ENCODE measurements at regions not wholly inside any gene's neighbourhood (a gene's known extent, or its start where the extent isn't known, plus 50 kb on each side); places are given as distances from the start of the nearest gene placed in this dataset.

DNA sequence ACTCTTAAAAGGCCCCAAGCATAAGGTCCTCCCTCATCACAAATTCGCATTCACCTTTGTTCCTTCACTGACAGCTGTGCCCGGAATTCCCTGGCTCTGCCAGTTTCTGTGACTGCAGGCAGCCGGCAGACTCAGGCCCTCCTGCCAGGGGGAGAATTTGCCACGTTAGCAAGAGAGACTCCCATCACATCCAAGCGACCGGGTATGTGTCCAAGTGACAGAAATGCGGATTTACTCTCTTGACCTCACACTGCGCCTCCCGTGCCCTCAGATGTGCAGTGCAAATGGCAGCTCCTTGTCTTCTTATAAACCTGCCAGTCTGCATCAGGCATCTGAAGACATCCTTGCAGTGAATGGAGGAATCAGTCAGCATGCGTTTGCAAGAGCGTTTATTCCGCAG is 187.1 kb upstream of the WWC1 start:
- in situ Hi-C loops (cut with MboI), result no loop called here
- Histone ChIP-seq H3K9me3 (ENCODE audit: low read depth) (no peaks in the 10 kb centered on the region), H3K79me2 (ENCODE audit: insufficient read depth) (no peaks in the 10 kb centered on the region), H3K9ac (no peak overlapping the region), H3K4me1 (ENCODE audit: insufficient read depth) (peaks cover 28% of the 10 kb centered on the region), H3K9me2 (ENCODE audit: insufficient read depth) (no peaks in the 10 kb centered on the region), H3F3A (ENCODE audit: insufficient read depth) (peaks cover 26% of the 10 kb centered on the region), H3K4me3 (no peak overlapping the region), H3K27me3 (replicated peaks; ENCODE audit: insufficient read depth) (no peaks in the 10 kb centered on the region), H3K27ac (no peak overlapping the region), H3K4me2 (ENCODE audit: unreplicated experiment) (no peak overlapping the region), H4K20me1 (ENCODE audit: insufficient read depth) (no peaks in the 10 kb centered on the region), H3K36me3 (ENCODE audit: low read depth) (peaks cover 12% of the 10 kb centered on the region), H2AFZ (no peak overlapping the region)
- TF ChIP-seq EZH2 (IDR thresholded peaks at IDR 0.05; ENCODE audit: insufficient read depth, poor library complexity, severe bottlenecking) (no peak), EZH2phosphoT487 (IDR thresholded peaks at IDR 0.05; ENCODE audit: insufficient read depth, low read depth) (no peak)
- no peak for DNase-seq
- WGBS, 2 experiments (ENCODE audit: low coverage in 1 of 2, low lambda C conversion rate in 2 of 2, missing lambda C conversion rate in 2 of 2), result 85 to 89% methylated on average over 12 of the region's 12 CpGs

DNA sequence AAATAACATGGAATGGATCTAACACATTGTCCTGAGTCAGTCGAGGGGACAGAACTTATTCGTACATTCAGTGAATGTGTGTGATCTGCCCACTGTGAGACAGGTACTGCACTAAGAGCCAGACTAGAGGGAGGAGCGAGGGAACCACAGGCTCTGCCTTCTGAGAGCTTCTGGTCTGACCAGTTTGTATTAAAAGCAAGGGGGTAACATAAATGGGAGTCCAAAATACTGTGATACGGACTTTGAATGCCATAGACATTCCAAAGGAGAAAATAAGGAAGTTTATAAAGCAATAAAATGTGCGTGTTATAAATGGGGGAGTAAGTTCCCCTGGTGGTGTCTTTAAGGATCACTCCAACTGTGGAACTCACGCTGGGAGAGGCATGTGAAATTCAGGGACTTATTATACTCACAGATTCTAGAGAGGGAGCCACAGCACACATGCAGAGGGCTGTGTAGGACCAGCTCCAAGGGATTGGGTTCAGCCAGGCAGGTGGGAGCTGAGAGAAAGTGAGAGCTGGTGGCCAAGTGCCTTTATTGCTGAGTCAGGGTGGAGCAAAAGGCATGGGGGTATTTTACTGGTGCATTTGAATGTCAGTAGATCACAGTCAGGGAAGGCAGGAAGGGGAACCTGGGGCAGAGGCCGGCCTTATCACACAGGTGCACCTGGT is 186.5 kb upstream of the WWC1 start:
- Histone ChIP-seq H3K27me3 (replicated peaks; ENCODE audit: insufficient read depth) (no peaks in the 10 kb centered on the region), H3K27ac (no peak overlapping the region)
- in situ Hi-C loops (cut with MboI), result no loop called here

GRCh38 chr5:168106008-168106761 is 185.3 kb upstream of the WWC1 start:
- Histone ChIP-seq H3K4me3 (no peak overlapping the region), H3K27ac (peak overlapping the region; percentile 53), H3K4me2 (ENCODE audit: unreplicated experiment) (peak overlapping the region; percentile 22), H3K9ac (0 out of 2 replicates have a peak overlapping the region, but pooled peaks have one; percentile 9), H3K79me2 (ENCODE audit: insufficient read depth) (no peaks in the 10 kb centered on the region), H3K36me3 (ENCODE audit: low read depth) (peaks cover 10% of the 10 kb centered on the region), H3K4me1 (ENCODE audit: insufficient read depth) (peaks cover 43% of the 10 kb centered on the region), H3K9me3 (ENCODE audit: low read depth) (no peaks in the 10 kb centered on the region), H3K27me3 (replicated peaks; ENCODE audit: insufficient read depth) (no peaks in the 10 kb centered on the region), H2AFZ (no peak overlapping the region), H3K9me2 (ENCODE audit: insufficient read depth) (no peaks in the 10 kb centered on the region), H4K20me1 (ENCODE audit: insufficient read depth) (no peaks in the 10 kb centered on the region), H3F3A (ENCODE audit: insufficient read depth) (peaks cover 27% of the 10 kb centered on the region)
- in situ Hi-C loops (cut with MboI), result no loop called here
- WGBS, 2 experiments (ENCODE audit: low coverage in 1 of 2, low lambda C conversion rate in 2 of 2, missing lambda C conversion rate in 2 of 2), result 16 to 22% methylated on average over 8 of the region's 8 CpGs
- DNase-seq, result peak; percentile 81
- no peak for TF ChIP-seq EZH2 (IDR thresholded peaks at IDR 0.05; ENCODE audit: insufficient read depth, poor library complexity, severe bottlenecking)
- TF ChIP-seq EZH2phosphoT487 (IDR thresholded peaks at IDR 0.05; ENCODE audit: insufficient read depth, low read depth), result no peak

More for the DNA sequence above, 186.5 kb upstream of the WWC1 start:
- H3K4me3 ChIP-seq, result no peak overlapping the region
- H3K4me2 ChIP-seq (ENCODE audit: unreplicated experiment), result no peak overlapping the region
- no peak overlapping the region for H3K9ac ChIP-seq
- no peaks in the 10 kb centered on the region for H3K79me2 ChIP-seq (ENCODE audit: insufficient read depth)
- peaks cover 34% of the 10 kb centered on the region for H3K4me1 ChIP-seq (ENCODE audit: insufficient read depth)
- H3K9me3 ChIP-seq (ENCODE audit: low read depth), result no peaks in the 10 kb centered on the region
- no peaks in the 10 kb centered on the region for H4K20me1 ChIP-seq (ENCODE audit: insufficient read depth)
- peaks cover 27% of the 10 kb centered on the region for H3F3A ChIP-seq (ENCODE audit: insufficient read depth)
- WGBS, 2 experiments (ENCODE audit: low coverage in 1 of 2, low lambda C conversion rate in 2 of 2, missing lambda C conversion rate in 2 of 2), result 86 to 89% methylated on average over 7 of the region's 7 CpGs
- no peak for DNase-seq
- H3K9me2 ChIP-seq (ENCODE audit: insufficient read depth), result no peaks in the 10 kb centered on the region
- TF ChIP-seq EZH2 (IDR thresholded peaks at IDR 0.05; ENCODE audit: insufficient read depth, poor library complexity, severe bottlenecking), result no peak
- no peak for TF ChIP-seq EZH2phosphoT487 (IDR thresholded peaks at IDR 0.05; ENCODE audit: insufficient read depth, low read depth)
- peaks cover 9% of the 10 kb centered on the region for H3K36me3 ChIP-seq (ENCODE audit: low read depth)
- no peak overlapping the region for H2AFZ ChIP-seq

DNA sequence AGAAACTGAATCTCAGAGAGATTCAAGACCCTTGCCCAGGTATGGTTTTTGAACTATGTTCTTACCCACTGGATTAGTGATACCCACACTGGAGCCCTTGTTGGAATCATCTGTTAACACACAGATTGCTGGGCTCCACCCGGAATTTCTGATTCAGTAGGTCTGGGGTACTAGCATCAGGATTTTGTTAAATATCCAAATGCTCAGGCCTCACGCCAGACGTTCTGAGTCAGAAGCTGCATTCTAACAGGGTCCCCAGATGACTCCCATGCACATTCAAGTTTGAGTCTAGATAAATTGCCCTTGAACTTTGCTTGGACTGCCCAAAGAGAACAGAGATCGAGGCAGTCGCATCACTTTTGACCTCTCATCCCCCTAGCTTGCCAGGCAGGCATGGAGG is 182.0 kb upstream of the WWC1 start:
- TF ChIP-seq EZH2 (IDR thresholded peaks at IDR 0.05; ENCODE audit: insufficient read depth, poor library complexity, severe bottlenecking) (no peak), EZH2phosphoT487 (IDR thresholded peaks at IDR 0.05; ENCODE audit: insufficient read depth, low read depth) (no peak)
- no peaks in the 10 kb centered on the region for H3K79me2 ChIP-seq (ENCODE audit: insufficient read depth)
- peak overlapping the region; percentile 61 for H3K27ac ChIP-seq
- no peaks in the 10 kb centered on the region for H3K9me2 ChIP-seq (ENCODE audit: insufficient read depth)
- peak; percentile 88 for DNase-seq
- WGBS, 2 experiments (ENCODE audit: low coverage in 1 of 2, low lambda C conversion rate in 2 of 2, missing lambda C conversion rate in 2 of 2), result 14% methylated on average over 5 of the region's 5 CpGs
- H2AFZ ChIP-seq, result peak overlapping the region; percentile 27; the same call in 1 of the 2 replicates
- peak overlapping the region; percentile 19 for H3K4me2 ChIP-seq (ENCODE audit: unreplicated experiment)
- H3K36me3 ChIP-seq (ENCODE audit: low read depth), result peaks cover 10% of the 10 kb centered on the region
- H3K9me3 ChIP-seq (ENCODE audit: low read depth), result no peaks in the 10 kb centered on the region
- peak overlapping the region; percentile 21 for H3K9ac ChIP-seq
- H4K20me1 ChIP-seq (ENCODE audit: insufficient read depth), result no peaks in the 10 kb centered on the region
- H3K4me1 ChIP-seq (ENCODE audit: insufficient read depth), result peaks cover 54% of the 10 kb centered on the region
- in situ Hi-C loops (cut with MboI), result no loop called here
- no peaks in the 10 kb centered on the region for H3K27me3 ChIP-seq (replicated peaks; ENCODE audit: insufficient read depth)
- H3K4me3 ChIP-seq, result no peak overlapping the region
- peaks cover 27% of the 10 kb centered on the region for H3F3A ChIP-seq (ENCODE audit: insufficient read depth)
